ENCODE measurements at regions not wholly inside any gene's neighbourhood (a gene's known extent, or its start where the extent isn't known, plus 50 kb on each side); places are given as distances from the start of the nearest gene placed in this dataset.
"Not testable (repeated sequence)": the region's sequence is repeated elsewhere in the genome, so short reads cannot be mapped to it uniquely, and the experiment has no call there.

DNA sequence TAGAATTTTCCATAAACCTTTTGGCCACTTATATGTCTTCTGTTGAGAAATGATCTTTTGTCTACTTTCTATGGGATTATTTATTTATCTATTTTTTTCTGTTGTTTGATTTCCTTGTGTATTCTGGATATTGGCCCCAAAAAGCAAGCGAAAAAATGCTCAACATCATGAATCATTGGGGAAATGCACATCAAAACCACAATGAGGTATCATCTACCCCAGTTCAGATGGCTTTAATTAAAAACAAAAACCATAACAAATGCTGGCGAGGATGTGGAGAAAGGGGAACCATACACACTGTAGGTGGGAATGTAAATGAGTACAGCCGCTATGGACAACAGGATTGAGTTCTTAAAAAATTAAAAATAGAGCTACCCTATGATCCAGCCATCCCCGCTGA, 125.0 kb upstream of the LPCAT1 start:
- no peak for TF ChIP-seq CTCF (IDR thresholded peaks at IDR 0.05; ENCODE audit: insufficient read depth, low read length, missing control alignments)
- ChIA-PET POLR2A (no interaction called here), CTCF (interaction anchor here (1.1 kb wide), 1 partner anchor 475 kb away, joined by 4 read pairs; no protein-coding TSS in a partner anchor)
- H3K4me3 ChIP-seq (ENCODE audit: low read depth, low read length): no peak overlapping the region
- no peak for DNase-seq (ENCODE audit: low read depth, low spot score)

DNA sequence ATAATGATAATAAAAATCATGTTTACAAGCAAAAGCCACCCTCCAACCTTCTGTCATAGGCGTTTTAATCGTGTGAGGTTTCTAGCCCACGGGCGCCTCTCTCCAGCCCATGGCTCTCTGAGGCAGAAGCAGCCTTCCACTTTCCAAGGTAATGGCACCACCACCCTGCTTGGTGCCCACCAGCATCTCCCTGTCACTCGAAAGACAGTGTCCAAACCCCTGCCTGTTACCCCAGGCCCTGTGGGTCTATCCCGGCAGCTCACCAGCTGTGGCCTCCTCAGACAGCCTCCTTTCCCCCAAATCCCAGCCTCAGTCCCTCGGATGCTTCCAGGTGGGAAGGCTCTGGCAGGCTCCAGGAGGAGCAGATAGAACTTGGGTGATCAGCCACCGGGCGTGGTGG, 123.8 kb upstream of the LPCAT1 start:
- H3K4me3 ChIP-seq (ENCODE audit: low read depth, low read length): no peak overlapping the region
- no peak for DNase-seq (ENCODE audit: low read depth, low spot score)
- TF ChIP-seq CTCF (IDR thresholded peaks at IDR 0.05; ENCODE audit: insufficient read depth, low read length, missing control alignments): no peak
- POLR2A ChIA-PET: no interaction called here
- CTCF ChIA-PET: no interaction called here

- peak; percentile 97 for TF ChIP-seq CTCF (IDR thresholded peaks at IDR 0.05; ENCODE audit: insufficient read depth, low read length, missing control alignments)
- ChIA-PET CTCF (interaction anchor here (0.6 to 5.4 kb wide), 41 partner anchors 10 to 1199 kb away, joined by 3 to 67 read pairs (median 4); partner anchors contain the start of gene CLPTM1L), POLR2A (interaction anchor here (0.5 kb wide), 1 partner anchor 268 kb away, joined by 3 read pairs; no protein-coding TSS in a partner anchor)
- peak overlapping the region; percentile 20; the same call in 1 of the 2 replicates for H3K4me3 ChIP-seq (ENCODE audit: low read depth, low read length)
- DNase-seq (ENCODE audit: low read depth, low spot score): peak; percentile 19
Measured at GRCh38 chr5:1644810-1645571, 121.2 kb upstream of the LPCAT1 start.

GRCh38 chr5:1644393-1644809, 120.6 kb upstream of the LPCAT1 start:
- CTCF ChIA-PET: interaction anchor here (0.7 to 5.4 kb wide), 31 partner anchors 9 to 748 kb away, joined by 3 to 67 read pairs (median 5); partner anchors contain the start of gene CLPTM1L
- H3K4me3 ChIP-seq (ENCODE audit: low read depth, low read length); DNase-seq (ENCODE audit: low read depth, low spot score); POLR2A ChIA-PET: not testable (repeated sequence)

DNA sequence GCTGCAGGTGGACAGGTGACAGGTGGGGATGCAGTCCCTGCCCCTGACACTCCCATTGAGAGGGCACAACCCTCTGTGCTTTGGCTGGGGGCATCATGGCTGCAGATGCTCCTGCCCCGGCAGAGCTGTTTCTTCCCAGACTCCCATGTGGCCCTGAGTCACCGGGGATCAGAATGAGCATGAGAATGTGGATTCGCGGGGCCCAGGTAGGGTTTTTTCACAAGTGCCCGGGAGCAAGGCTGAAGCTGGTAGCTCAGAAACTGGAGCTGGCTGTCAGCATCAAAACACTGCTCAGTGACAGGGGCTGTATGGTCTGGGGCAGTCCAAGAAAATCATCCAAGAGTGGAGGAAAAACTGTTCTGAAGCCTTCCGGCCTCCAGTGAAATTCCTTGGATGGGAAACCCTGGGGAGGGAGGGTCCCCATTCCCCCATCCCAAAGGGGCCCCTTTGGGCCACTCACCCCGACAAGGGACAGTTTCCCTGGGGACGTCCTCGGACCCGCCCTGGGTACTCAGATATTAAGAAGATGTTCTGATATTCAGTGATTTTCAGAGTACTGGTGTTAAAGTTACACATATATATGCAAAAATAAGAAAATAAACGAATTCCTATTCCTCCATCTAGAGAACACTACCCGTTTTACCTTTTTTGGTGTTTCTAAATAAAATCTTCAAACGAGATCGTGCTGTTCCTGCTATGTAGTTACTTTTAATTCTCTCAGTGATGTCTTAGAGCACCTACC, 120.1 kb upstream of the LPCAT1 start:
- no peak overlapping the region for H3K4me3 ChIP-seq (ENCODE audit: low read depth, low read length)
- TF ChIP-seq CTCF (IDR thresholded peaks at IDR 0.05; ENCODE audit: insufficient read depth, low read length, missing control alignments): no peak
- DNase-seq (ENCODE audit: low read depth, low spot score): no peak
- CTCF ChIA-PET: interaction anchor here (0.6 to 5.4 kb wide), 28 partner anchors 9 to 727 kb away, joined by 3 to 67 read pairs (median 4); partner anchors contain the start of gene CLPTM1L
- POLR2A ChIA-PET: no interaction called here

DNA sequence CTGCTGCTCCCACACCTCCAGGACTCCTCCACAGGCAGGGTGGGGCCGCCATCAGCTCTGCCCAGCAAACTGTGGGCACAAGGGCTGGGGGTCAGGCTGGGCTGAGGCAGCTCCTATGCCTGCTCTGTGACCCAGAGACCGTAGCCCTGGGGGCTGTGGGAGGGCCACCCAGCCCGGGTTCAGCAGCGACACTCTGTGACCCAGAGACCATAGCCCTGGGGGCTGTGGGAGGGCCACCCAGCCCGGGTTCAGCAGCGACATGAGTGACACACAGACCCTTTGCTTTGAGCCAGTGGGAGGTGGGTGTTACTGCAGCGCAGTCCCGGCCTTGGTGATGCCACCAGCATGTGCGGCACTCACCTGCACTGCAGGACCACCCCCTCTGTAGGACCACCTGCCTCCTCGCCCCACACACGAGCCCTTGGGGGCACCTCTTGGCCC, 118.9 kb upstream of the LPCAT1 start:
- no peak for TF ChIP-seq CTCF (IDR thresholded peaks at IDR 0.05; ENCODE audit: insufficient read depth, low read length, missing control alignments)
- H3K4me3 ChIP-seq (ENCODE audit: low read depth, low read length): no peak overlapping the region
- DNase-seq (ENCODE audit: low read depth, low spot score): no peak
- CTCF ChIA-PET: interaction anchor here (0.7 to 5.4 kb wide), 14 partner anchors 12 to 726 kb away, joined by 3 to 67 read pairs (median 4); no protein-coding TSS in a partner anchor
- POLR2A ChIA-PET: no interaction called here
